KBM-7 (cell line): ENCODE measurements at regions not wholly inside any gene's neighbourhood (a gene's known extent, or its start where the extent isn't known, plus 50 kb on each side); places are given as distances from the start of the nearest gene placed in this dataset.

Source experiments
- DNase-seq: peaks from one replicate; pipeline ENCODE4 v3.0.0-alpha.2; 2015
- in situ Hi-C: fragments of 300-500 bp; cut with MboI; formaldehyde crosslinking; loops from 2 replicates; pipeline ENCODE4 v1.14.3; 2020; ENCODE audit warnings: low sequenced_read_pairs, low pct_unique_long_range_greater_than_20kb, mixed read lengths

DNA sequence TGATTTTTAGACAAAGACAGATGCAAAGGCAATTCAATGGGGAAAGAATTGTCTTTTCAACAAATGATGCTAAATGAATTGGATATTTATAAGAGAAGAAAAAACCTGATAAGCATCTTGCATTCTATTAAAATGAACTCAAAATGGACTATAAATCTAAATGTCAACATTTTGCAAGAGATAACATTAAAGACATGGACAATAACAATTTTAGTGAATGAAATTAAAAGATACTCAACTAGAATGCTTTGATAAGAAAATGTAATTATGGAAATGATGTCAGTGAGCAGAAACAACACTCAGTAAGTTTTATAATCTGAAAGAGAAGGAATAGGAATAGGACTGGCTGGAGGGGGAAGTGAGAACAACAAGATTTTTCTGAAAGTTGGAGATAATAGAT, 421.7 kb downstream of the C6orf118 start:
- no peak for DNase-seq
- in situ Hi-C loops, result no loop called here

DNA sequence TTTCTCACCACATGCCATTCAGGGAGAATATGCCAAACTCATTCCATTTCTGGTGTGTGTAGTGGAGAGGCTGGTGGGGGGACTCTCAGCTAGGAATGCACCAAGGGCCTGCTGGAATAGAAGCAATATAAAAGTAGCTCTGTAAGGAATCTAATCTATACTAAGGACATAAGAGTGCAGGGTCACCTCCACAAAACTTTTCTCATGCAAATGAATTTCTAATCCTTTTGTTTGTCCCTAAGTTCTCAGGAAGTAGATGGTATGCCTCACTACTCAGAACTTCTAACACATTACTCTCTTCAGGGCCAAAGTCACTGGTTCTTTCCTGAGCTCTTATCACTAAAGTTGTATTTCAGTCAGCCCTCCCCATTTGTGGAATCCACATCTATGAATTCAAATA, 427.2 kb downstream of the C6orf118 start:
- in situ Hi-C loops, result no loop called here
- no peak for DNase-seq

- in situ Hi-C loops, result no loop called here
- DNase-seq, result no peak
Observed at GRCh38 chr6:164871783-164872182, 437.6 kb downstream of the C6orf118 start.

DNA sequence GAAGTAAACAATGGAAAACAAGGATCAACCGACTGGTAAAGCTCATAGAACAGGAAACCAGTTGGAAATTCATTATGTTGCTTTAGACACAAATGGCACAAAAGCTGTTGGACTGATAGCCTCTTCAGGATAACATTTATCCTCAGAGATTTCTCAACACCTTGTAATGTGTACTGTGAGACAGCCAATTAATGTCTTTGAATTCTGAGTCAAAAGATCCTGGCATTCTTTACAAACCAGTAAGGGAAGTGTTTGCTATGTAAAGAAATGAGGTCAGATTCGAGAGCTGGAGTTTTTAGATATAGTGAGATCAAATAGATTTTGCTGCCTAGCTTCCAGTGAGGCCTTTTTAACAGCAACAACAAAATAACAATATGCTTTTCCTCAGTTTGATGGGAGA, 439.2 kb downstream of the C6orf118 start:
- in situ Hi-C loops, result no loop called here
- no peak for DNase-seq

- in situ Hi-C loops, result no loop called here
- no peak for DNase-seq
Observed at GRCh38 chr6:164861967-164862366, 447.4 kb downstream of the C6orf118 start.

DNA sequence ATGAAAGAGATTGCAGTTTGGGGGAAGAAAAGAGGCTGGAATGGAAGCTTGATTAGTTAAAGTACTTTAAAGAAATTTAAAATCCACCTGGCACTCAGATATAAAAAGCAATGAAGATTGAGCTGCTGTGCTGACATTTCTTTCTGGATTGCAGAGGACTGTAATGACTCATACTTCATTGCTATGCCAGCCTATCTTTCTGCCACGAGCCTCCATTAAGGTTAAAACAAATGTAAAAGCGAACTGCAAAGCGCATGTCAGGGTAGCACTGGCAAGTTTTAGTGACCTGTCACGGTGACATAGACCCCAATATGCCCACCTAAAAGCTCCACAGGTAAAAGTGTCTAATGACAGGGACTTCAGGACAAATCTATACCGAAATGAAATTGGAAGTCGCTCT, 449.6 kb downstream of the C6orf118 start:
- in situ Hi-C loops, result no loop called here
- no peak for DNase-seq

DNA sequence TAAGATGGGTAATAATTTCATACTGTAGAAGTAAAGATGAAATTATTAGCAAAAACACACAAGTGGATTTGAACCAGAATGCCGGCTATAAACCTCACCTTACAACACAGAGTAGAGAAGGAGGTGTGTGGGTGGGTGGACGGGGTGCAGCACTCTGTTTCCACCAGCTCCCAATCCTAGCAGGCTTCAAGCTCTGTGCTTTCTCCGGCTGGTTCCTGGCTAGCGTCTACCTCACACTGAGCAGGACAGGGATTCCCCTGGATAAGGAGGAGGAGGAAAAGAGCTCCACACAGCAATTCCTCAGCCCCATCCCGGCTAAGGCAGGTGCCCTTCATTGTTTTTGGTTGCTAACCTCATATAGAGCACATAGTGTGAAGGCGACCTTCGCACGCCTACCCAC, 453.3 kb downstream of the C6orf118 start:
- in situ Hi-C loops, result no loop called here
- DNase-seq, result no peak

DNA sequence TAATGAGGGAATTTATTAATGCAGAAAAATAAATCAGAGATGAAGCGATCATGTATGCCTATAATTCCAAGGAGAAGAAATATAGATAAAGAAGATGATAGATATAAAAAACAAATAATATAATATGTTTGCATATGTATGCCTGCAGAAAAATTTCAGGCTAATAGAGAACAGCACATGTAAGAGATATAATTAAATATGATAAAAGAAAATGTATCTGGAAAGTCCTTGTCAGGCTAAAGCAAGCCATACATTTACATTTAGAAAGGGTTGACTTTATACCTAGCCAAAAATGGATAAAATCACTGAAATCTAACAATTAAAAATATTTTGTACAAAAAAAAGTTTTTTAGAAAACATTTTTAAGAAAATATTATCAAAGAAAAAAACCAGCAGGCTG, 454.1 kb downstream of the C6orf118 start:
- no peak for DNase-seq
- in situ Hi-C loops, result no loop called here

DNA sequence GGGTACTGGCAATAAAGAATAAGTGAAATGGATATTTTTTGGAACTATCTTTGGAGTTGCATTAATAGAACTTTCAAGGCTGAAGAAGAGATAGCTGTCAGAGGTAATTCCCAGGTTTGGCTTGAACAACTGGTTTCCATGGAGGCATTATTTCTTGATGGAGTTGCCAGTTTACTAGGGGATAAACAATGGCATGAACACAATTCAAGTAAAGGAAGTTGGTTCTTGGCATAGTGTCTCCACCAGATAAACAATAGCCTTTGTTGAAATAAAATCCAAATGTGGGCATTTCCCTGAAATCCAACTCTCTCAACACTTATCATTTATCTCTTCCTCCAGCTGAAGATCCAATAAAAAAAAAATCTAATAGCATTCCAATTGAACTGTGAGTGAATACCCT, 454.9 kb downstream of the C6orf118 start:
- in situ Hi-C loops, result no loop called here
- DNase-seq, result no peak

DNA sequence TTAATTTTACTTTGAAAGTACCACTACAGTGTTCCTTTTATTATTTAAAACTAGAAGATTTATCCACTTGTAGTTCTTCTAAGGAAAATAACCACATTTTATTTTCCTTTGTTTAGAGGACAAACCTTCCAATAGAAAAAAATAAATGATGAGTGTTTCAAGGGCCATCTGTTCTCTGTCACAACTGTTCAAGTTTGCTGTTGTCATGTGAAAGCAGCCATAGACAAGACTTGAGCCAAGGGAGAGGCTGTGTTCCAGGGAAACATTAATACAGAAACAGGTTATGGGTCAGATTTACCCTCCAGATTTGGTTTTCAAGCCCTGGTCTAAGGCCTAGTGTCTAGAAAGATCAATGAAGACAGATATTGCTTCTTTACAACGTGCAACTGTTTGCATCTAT, 463.6 kb downstream of the C6orf118 start:
- DNase-seq, result no peak
- in situ Hi-C loops, result no loop called here

GRCh38 chr6:164842085-164842484, 467.3 kb downstream of the C6orf118 start:
- in situ Hi-C loops, result no loop called here
- DNase-seq, result no peak

DNA sequence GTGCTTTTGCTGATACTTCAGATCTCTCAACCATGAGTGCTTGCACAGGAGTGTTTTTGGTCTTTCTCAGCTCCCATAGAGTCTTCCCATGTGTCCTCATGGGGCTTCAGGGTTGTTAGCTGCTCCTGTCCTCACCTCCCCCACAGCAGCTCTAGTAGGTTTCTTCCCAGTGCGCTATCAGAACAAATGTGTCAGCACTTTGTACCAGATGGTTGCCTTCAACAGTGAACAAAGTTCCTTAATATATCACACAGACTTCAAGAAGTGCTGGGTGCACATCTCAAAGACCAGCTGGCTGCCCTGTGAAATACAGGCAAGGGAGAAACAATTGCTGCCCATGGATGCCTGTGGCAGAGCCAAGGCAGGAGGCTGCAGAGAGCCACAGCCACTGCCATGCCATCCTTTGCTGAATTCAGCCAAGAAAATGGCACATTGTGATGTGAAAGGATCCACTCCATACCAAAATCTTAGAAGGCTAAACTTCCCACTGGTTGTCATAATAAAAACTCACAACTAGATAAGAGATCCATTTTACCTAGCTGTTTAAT, 471.3 kb downstream of the C6orf118 start:
- in situ Hi-C loops, result no loop called here

GRCh38 chr6:164836486-164836885, 472.9 kb downstream of the C6orf118 start:
- in situ Hi-C loops, result no loop called here
- DNase-seq, result no peak

More for the DNA sequence above, 471.3 kb downstream of the C6orf118 start:
- no peak for DNase-seq

GRCh38 chr6:164832410-164832809, 477.0 kb downstream of the C6orf118 start:
- DNase-seq, result no peak
- in situ Hi-C loops, result no loop called here

DNA sequence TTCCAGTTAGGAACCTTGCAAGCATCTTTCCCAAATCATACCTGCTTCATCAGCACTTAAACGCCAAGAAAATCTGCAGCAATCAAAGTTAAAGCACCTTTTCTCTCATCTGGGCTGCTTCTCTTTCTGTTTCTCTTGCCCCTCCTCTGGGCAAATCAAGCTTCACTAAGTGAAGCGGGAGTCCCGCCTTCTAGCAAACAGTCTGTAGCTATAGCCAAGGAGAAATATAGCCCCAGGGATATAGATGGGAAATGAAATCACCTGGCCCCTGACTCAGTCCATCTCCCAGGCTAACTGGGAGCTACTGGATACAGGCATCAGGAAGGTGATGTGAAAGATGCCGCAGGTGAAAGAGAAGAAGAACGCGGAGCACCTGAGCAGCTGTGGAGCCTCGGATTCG, 481.9 kb downstream of the C6orf118 start:
- in situ Hi-C loops, result no loop called here
- no peak for DNase-seq

DNA sequence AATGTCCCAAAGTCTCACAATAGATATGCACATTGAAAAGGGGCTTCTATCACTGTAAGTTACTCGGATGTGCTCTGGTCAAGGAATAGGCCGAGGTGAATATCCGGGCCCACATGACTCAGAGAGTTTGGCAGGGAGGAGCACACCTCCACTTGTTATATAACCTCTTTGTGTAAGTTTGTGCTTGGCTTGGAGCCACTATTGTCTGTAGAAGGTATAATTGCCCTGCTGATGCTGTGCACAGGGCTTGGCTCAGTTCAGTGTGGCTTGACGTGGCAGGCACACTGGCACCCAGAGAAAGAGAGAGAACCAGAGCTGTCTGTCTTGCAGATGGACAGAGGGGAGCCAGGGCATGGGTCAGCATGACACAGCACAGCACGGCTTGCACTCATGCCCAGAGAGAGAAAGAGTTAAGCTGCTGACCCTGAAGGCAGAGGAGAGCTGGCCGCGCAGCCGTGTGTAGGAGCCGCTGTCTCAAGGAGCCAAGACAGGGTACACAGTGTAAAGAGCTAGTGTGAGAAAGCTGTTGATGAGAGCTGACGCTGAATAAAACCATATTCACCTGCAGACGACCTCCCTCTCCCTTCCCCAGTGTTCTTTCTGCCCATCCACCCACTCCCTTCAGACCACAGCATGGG, 482.5 kb downstream of the C6orf118 start:
- DNase-seq, result no peak
- in situ Hi-C loops, result no loop called here

DNA sequence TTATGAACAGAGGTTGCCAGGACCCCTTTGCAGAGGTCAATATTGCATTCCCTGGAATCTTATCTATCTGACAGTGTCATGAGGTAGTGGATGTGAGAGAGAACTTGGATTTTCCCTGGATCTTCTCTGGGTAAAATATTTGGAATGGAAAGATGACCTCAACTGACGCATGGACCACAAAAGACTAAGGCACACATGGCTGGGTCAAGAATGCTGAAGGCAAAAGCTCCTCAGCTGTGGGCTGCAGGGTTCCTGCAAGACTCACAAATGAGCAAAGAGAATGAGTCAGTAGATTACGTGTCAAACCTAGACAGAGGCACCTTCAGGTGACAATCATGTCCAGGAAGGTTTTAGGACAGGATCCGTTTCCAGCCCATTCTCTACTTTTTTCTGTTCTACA, 484.0 kb downstream of the C6orf118 start:
- in situ Hi-C loops, result no loop called here
- no peak for DNase-seq

DNA sequence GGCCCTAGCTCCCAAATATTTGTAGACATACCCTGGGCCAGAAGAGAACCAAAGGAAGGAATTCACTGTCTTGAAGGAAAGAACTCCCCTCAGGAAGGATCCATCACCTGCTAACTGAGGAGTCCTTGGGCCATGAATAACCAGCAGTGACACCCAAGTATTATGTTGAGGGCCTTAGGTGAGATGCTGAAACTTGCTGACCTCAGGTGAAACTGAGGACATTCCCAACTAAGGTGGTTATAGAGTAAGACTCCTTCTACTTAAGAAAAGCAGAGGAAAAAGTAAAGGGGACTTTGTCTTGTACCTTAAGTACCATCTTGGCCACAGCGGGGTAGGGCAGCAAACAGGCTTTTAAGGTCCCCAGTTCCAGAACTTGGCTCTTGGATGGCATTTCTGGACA, 491.7 kb downstream of the C6orf118 start:
- in situ Hi-C loops, result no loop called here
- no peak for DNase-seq

GRCh38 chr6:164812706-164813105, 496.7 kb downstream of the C6orf118 start:
- in situ Hi-C loops, result no loop called here
- DNase-seq, result no peak

DNA sequence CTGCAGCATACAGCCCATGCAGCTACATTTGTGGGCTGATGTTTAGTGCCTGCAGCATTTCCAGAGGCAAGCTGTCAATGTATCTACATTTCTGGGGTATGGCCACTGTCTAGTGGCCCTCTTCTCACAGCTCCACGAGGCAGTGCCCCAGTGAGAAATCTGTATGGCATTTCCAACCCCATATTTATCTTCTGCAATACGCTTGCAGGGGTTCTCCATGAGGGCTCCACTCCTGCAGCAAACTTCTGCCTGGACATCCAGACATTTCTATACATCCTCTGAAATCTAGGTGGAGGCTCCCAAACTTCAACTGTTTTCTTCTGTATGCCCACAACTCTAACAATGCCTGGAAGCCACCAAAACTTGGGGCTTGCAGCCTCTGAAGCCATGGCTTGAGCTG, 502.3 kb downstream of the C6orf118 start:
- DNase-seq, result no peak
- in situ Hi-C loops, result no loop called here

DNA sequence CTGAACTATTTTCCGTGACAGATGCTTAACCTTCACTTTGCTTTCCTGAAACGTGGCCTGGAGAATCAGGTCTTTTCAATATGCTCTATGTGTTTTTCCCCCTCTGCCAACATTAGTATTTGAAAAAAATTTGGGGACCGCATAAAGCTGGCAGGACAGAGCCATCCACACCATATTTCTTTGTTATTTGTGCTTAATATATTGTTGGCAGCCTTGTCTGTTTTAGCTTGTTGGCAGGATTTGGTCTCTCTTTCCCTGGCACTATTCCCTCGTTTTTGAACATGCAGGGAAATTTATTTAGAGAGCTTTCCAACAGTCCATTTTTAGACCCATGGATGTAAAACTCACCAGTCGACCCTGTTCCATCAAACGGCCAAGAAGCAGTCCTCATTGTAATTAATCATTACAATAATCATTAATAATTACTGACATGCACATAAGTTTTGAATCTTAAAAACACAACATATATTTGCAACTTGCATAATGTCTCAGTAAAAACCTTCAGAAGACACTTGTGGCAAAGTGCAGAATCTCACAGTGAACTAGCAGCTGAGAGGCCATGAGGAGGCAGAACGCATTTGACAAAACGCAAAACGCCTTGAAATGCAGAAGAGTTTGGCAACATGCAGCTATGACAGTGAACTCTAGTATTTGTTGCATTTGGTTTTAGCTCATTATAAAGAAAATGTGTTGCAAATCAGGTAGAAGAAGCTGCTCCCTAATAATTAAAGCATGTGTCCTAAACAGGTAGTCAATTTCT, 514.2 kb downstream of the C6orf118 start:
- in situ Hi-C loops, result no loop called here
- DNase-seq, result no peak
